NT2/D1 (cell line): ENCODE measurements at regions not wholly inside any gene's neighbourhood (a gene's known extent, or its start where the extent isn't known, plus 50 kb on each side); places are given as distances from the start of the nearest gene placed in this dataset.

Experiments used
- SUZ12 ChIP-seq: IDR thresholded peaks from 2 replicates; pipeline ENCODE4 v1.6.1; 2011; ENCODE audit not compliant: insufficient read length, insufficient read depth; ENCODE audit errors: extremely low read depth
- YY1 ChIP-seq: IDR thresholded peaks from 2 replicates; pipeline ENCODE4 v1.6.1; 2011; ENCODE audit not compliant: insufficient read length, insufficient read depth
- ZNF274 ChIP-seq: IDR thresholded peaks from 2 replicates; pipeline ENCODE4 v1.6.1; 2011; ENCODE audit warnings: mild to moderate bottlenecking, low read depth, low read length

- TF ChIP-seq SUZ12 = no peak
- no peak for TF ChIP-seq ZNF274
- no peak for TF ChIP-seq YY1
Measured at GRCh38 chr4:24690436-24690835, 104.9 kb upstream of the SOD3 start.
